ENCODE measurements at regions not wholly inside any gene's neighbourhood (a gene's known extent, or its start where the extent isn't known, plus 50 kb on each side); places are given as distances from the start of the nearest gene placed in this dataset.

GRCh38 chr4:53863736-53864365 is 200.6 kb downstream of the CHIC2 start:
- TF ChIP-seq CTCF (IDR thresholded peaks at IDR 0.05), result no peak

GRCh38 chr4:53863158-53863557 is 201.2 kb downstream of the CHIC2 start:
- no peak for TF ChIP-seq CTCF (IDR thresholded peaks at IDR 0.05)

GRCh38 chr4:53861856-53862610 is 202.4 kb downstream of the CHIC2 start:
- TF ChIP-seq CTCF (IDR thresholded peaks at IDR 0.05), result no peak

GRCh38 chr4:53859305-53859704 is 205.1 kb downstream of the CHIC2 start:
- no peak for TF ChIP-seq CTCF (IDR thresholded peaks at IDR 0.05)

GRCh38 chr4:53858744-53859143 is 205.7 kb downstream of the CHIC2 start:
- TF ChIP-seq CTCF (IDR thresholded peaks at IDR 0.05), result no peak

- TF ChIP-seq CTCF (IDR thresholded peaks at IDR 0.05), result no peak
Measured at GRCh38 chr4:53855581-53856250, 208.7 kb downstream of the CHIC2 start.

- TF ChIP-seq CTCF (IDR thresholded peaks at IDR 0.05), result no peak
Measured at GRCh38 chr4:53854991-53855568, 209.3 kb downstream of the CHIC2 start.
